ENCODE measurements at regions not wholly inside any gene's neighbourhood (a gene's known extent, or its start where the extent isn't known, plus 50 kb on each side); places are given as distances from the start of the nearest gene placed in this dataset.

GRCh38 chr4:187139141-187139540 lies 415.5 kb upstream of the FAT1 start:
- Histone ChIP-seq H3K4me3 (no peak overlapping the region), H3K27me3 (no peaks in the 10 kb centered on the region), H3K9me3 (replicated peaks in 1 of 3) (no peaks in the 10 kb centered on the region), H3K36me3 (replicated peaks in 1 of 2) (no peaks in the 10 kb centered on the region), H3K4me1 (replicated peaks in 1 of 2) (no peaks in the 10 kb centered on the region), H3K27ac (no peak overlapping the region)
- TF ChIP-seq, protein P1, sequence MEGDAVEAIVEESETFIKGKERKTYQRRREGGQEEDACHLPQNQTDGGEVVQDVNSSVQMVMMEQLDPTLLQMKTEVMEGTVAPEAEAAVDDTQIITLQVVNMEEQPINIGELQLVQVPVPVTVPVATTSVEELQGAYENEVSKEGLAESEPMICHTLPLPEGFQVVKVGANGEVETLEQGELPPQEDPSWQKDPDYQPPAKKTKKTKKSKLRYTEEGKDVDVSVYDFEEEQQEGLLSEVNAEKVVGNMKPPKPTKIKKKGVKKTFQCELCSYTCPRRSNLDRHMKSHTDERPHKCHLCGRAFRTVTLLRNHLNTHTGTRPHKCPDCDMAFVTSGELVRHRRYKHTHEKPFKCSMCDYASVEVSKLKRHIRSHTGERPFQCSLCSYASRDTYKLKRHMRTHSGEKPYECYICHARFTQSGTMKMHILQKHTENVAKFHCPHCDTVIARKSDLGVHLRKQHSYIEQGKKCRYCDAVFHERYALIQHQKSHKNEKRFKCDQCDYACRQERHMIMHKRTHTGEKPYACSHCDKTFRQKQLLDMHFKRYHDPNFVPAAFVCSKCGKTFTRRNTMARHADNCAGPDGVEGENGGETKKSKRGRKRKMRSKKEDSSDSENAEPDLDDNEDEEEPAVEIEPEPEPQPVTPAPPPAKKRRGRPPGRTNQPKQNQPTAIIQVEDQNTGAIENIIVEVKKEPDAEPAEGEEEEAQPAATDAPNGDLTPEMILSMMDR (IDR thresholded peaks at IDR 0.05): no peak
- TF ChIP-seq POLR2A (IDR thresholded peaks at IDR 0.05): no peak
- 73 to 90% (median 85%) methylated on average over 4 of the region's 4 CpGs for WGBS, 4 donors
- DNase-seq: no peak
- intact Hi-C loops (cut with DNase I): no loop called here

GRCh38 chr4:187141101-187141500 lies 417.4 kb upstream of the FAT1 start:
- no peaks in the 10 kb centered on the region for H3K27me3 ChIP-seq
- WGBS, 4 donors: 74 to 81% (median 77%) methylated on average over 7 of the region's 7 CpGs

GRCh38 chr4:187149229-187149945 lies 425.7 kb upstream of the FAT1 start:
- Histone ChIP-seq H3K4me3 (no peak overlapping the region), H3K9me3 (replicated peaks in 1 of 3) (no peaks in the 10 kb centered on the region), H3K4me1 (replicated peaks in 1 of 2) (no peaks in the 10 kb centered on the region), H3K36me3 (replicated peaks in 1 of 2) (no peaks in the 10 kb centered on the region), H3K27ac (no peak overlapping the region), H3K27me3 (no peaks in the 10 kb centered on the region)
- 71 to 83% (median 77%) methylated on average over 8 of the region's 8 CpGs for WGBS, 4 donors
- intact Hi-C loops (cut with DNase I): no loop called here
- no peak for DNase-seq
- TF ChIP-seq POLR2A (IDR thresholded peaks at IDR 0.05): no peak
- TF ChIP-seq, protein P1 (IDR thresholded peaks at IDR 0.05): no peak

More at GRCh38 chr4:187141101-187141500, 417.4 kb upstream of the FAT1 start:
- no peak overlapping the region for H3K27ac ChIP-seq
- H3K4me3 ChIP-seq: no peak overlapping the region
- DNase-seq: no peak
- no peaks in the 10 kb centered on the region for H3K36me3 ChIP-seq (replicated peaks in 1 of 2)
- no peaks in the 10 kb centered on the region for H3K9me3 ChIP-seq (replicated peaks in 1 of 3)
- intact Hi-C loops (cut with DNase I): no loop called here
- TF ChIP-seq POLR2A (IDR thresholded peaks at IDR 0.05): no peak
- TF ChIP-seq, protein P1 (IDR thresholded peaks at IDR 0.05): no peak
- H3K4me1 ChIP-seq (replicated peaks in 1 of 2): no peaks in the 10 kb centered on the region

DNA sequence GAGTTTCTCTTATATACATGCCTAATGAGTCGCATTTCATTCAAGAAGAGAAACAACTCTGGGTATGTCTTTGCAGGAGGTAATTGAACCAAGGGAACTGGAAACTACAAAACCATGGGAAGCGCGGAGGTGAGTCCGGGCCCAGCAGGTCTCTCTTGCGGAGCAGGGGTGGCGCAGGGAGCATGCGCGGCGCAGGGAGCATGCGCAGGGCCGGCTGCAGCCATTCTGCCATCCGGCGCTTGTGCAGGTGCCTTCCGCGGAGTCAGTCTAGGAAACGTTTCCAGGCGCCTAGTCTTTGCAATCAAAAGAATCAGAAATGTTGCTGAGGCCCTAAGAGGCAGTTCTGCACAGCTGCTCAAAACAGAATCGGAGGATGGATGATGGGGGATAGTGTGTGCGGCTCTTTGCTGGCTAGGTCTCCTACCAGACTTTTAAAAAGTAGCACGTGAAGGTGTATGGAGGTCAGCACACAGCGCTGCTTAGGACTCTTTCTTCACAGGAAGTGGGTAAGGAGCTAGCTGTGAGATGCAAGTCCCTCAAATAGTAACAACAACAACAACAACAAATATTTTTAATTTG lies 433.8 kb upstream of the FAT1 start:
- H3K9me3 ChIP-seq (replicated peaks in 1 of 3): no peaks in the 10 kb centered on the region
- no peaks in the 10 kb centered on the region for H3K4me1 ChIP-seq (replicated peaks in 1 of 2)
- 91 to 92% (median 91%) methylated on average over 21 of the region's 21 CpGs for WGBS, 4 donors
- no peak overlapping the region for H3K4me3 ChIP-seq
- DNase-seq: no peak
- H3K27me3 ChIP-seq: no peaks in the 10 kb centered on the region
- H3K27ac ChIP-seq: no peak overlapping the region
- no peaks in the 10 kb centered on the region for H3K36me3 ChIP-seq (replicated peaks in 1 of 2)
- TF ChIP-seq, protein P1 (IDR thresholded peaks at IDR 0.05): no peak
- no peak for TF ChIP-seq POLR2A (IDR thresholded peaks at IDR 0.05)
- intact Hi-C loops (cut with DNase I): no loop called here
